ENCODE measurements at regions not wholly inside any gene's neighbourhood (a gene's known extent, or its start where the extent isn't known, plus 50 kb on each side); places are given as distances from the start of the nearest gene placed in this dataset.

- no peak for TF ChIP-seq REST (IDR thresholded peaks at IDR 0.05)
- TF ChIP-seq NR2F2 (IDR thresholded peaks at IDR 0.05) = no peak
These were observed 107.3 kb downstream of the CCT6B start (continued) for GRCh38 chr17:34853924-34854323.

GRCh38 chr17:34852614-34853013, 108.6 kb downstream of the CCT6B start:
- Histone ChIP-seq H3K4me3 (ENCODE audit: low read depth in 1 of 3, low read length in 3 of 3) (no peak overlapping the region), H3K4me1 (ENCODE audit: control insufficient read depth in 4 of 4, insufficient read depth in 4 of 4, low read length in 3 of 4) (peaks cover 0 to 11% (median 8%) of the 10 kb centered on the region in 4 donors), H3K36me3 (ENCODE audit: control insufficient read depth in 4 of 4, insufficient read depth in 3 of 4, low read depth in 1 of 4, low read length in 3 of 4) (no peaks in the 10 kb centered on the region), H3K27me3 (ENCODE audit: control insufficient read depth in 4 of 4, insufficient read depth in 4 of 4, low read length in 3 of 4) (no peaks in the 10 kb centered on the region), H3K9me3 (ENCODE audit: control insufficient read depth in 4 of 4, low read length in 3 of 4) (no peaks in the 10 kb centered on the region), H3K27ac (ENCODE audit: low read depth in 1 of 2, low read length in 2 of 2) (no peak overlapping the region), H3K9ac (ENCODE audit: low read depth in 1 of 2, low read length in 2 of 2) (no peak overlapping the region)
- WGBS = 89% methylated on average over 5 of the region's 5 CpGs
- DNase-seq (ENCODE audit: low spot score) = no peak
- TF ChIP-seq GABPA (IDR thresholded peaks at IDR 0.05 in 1 of 2, conservative IDR thresholded peaks at IDR 0.05 in 1 of 2) (no peak), ZBTB33 (IDR thresholded peaks at IDR 0.05) (no peak)

GRCh38 chr17:34851961-34852540, 109.2 kb downstream of the CCT6B start:
- WGBS = 89% methylated on average over 9 of the region's 9 CpGs
- Histone ChIP-seq H3K4me3 (ENCODE audit: low read depth in 1 of 3, low read length in 3 of 3) (no peak overlapping the region), H3K27me3 (ENCODE audit: control insufficient read depth in 4 of 4, insufficient read depth in 4 of 4, low read length in 3 of 4) (no peaks in the 10 kb centered on the region), H3K27ac (ENCODE audit: low read depth in 1 of 2, low read length in 2 of 2) (no peak overlapping the region), H3K4me1 (ENCODE audit: control insufficient read depth in 4 of 4, insufficient read depth in 4 of 4, low read length in 3 of 4) (peaks cover 0 to 11% (median 8%) of the 10 kb centered on the region in 4 donors), H3K36me3 (ENCODE audit: control insufficient read depth in 4 of 4, insufficient read depth in 3 of 4, low read depth in 1 of 4, low read length in 3 of 4) (no peaks in the 10 kb centered on the region), H3K9me3 (ENCODE audit: control insufficient read depth in 4 of 4, low read length in 3 of 4) (no peaks in the 10 kb centered on the region), H3K9ac (ENCODE audit: low read depth in 1 of 2, low read length in 2 of 2) (no peak overlapping the region)
- DNase-seq (ENCODE audit: low spot score) = no peak
- no peak for TF ChIP-seq FOXA2 (IDR thresholded peaks at IDR 0.05)

GRCh38 chr17:34850964-34851363, 110.3 kb downstream of the CCT6B start:
- Histone ChIP-seq H3K9me3 (ENCODE audit: control insufficient read depth in 4 of 4, low read length in 3 of 4) (no peaks in the 10 kb centered on the region), H3K27me3 (ENCODE audit: control insufficient read depth in 4 of 4, insufficient read depth in 4 of 4, low read length in 3 of 4) (no peaks in the 10 kb centered on the region), H3K9ac (ENCODE audit: low read depth in 1 of 2, low read length in 2 of 2) (no peak overlapping the region), H3K27ac (ENCODE audit: low read depth in 1 of 2, low read length in 2 of 2) (no peak overlapping the region), H3K4me1 (ENCODE audit: control insufficient read depth in 4 of 4, insufficient read depth in 4 of 4, low read length in 3 of 4) (peaks cover 0 to 11% (median 8%) of the 10 kb centered on the region in 4 donors), H3K36me3 (ENCODE audit: control insufficient read depth in 4 of 4, insufficient read depth in 3 of 4, low read depth in 1 of 4, low read length in 3 of 4) (no peaks in the 10 kb centered on the region), H3K4me3 (ENCODE audit: low read depth in 1 of 3, low read length in 3 of 3) (no peak overlapping the region)
- DNase-seq (ENCODE audit: low spot score) = no peak
- WGBS = 87% methylated on average over 3 of the region's 3 CpGs
- no peak for TF ChIP-seq REST (IDR thresholded peaks at IDR 0.05)
- no peak for TF ChIP-seq GABPA (IDR thresholded peaks at IDR 0.05 in 1 of 2, conservative IDR thresholded peaks at IDR 0.05 in 1 of 2)
- no peak for TF ChIP-seq SP1 (IDR thresholded peaks at IDR 0.05)
- no peak for TF ChIP-seq MAX (IDR thresholded peaks at IDR 0.05)
- TF ChIP-seq EGR1 (IDR thresholded peaks at IDR 0.05; ENCODE audit: low read depth in 2 of 2) = no peak
- no peak for TF ChIP-seq RXRA (IDR thresholded peaks at IDR 0.05)
- no peak for TF ChIP-seq ZBTB33 (IDR thresholded peaks at IDR 0.05)
- TF ChIP-seq HNF4G (IDR thresholded peaks at IDR 0.05) = no peak
- no peak for TF ChIP-seq CTCF (IDR thresholded peaks at IDR 0.05; ENCODE audit: low read depth, low read length, missing input control)
